Body of pancreas (tissue), 4 donors: ENCODE measurements at regions not wholly inside any gene's neighbourhood (a gene's known extent, or its start where the extent isn't known, plus 50 kb on each side); places are given as distances from the start of the nearest gene placed in this dataset.

Experiments used
- CTCF ChIP-seq, 7 experiments: fragments of 450-650 bp in 4 of 7; fragments of 200-600 bp in 3 of 7; sonication (generic) in 3 of 7; IDR thresholded peaks; one replicate each; pipeline ENCODE4 v1.5.1; 2016 to 2019; ENCODE audit warnings: antibody characterized with exemption in 7 of 7
- POLR2A ChIP-seq, 3 donors: fragments of 450-650 bp; IDR thresholded peaks; one replicate each; pipeline ENCODE4 v1.6.1; 2016; ENCODE audit warnings: antibody characterized with exemption in 3 of 3, mild to moderate bottlenecking in 2 of 3

GRCh38 chr7:124366118-124366517 is 333.3 kb upstream of the TMEM229A start:
- TF ChIP-seq CTCF (IDR thresholded peaks at IDR 0.05) (no peak), POLR2A (IDR thresholded peaks at IDR 0.05) (no peak)
